Suprapubic skin (tissue), 4 donors: ENCODE measurements at regions not wholly inside any gene's neighbourhood (a gene's known extent, or its start where the extent isn't known, plus 50 kb on each side); places are given as distances from the start of the nearest gene placed in this dataset.
"Not testable (repeated sequence)": the region's sequence is repeated elsewhere in the genome, so short reads cannot be mapped to it uniquely, and the experiment has no call there.

Source experiments
- DNase-seq, 2 donors: peaks; one replicate each; pipeline ENCODE4 v3.0.0-alpha.2; 2019; ENCODE audit warnings: low spot score in 2 of 2
- H3K27ac ChIP-seq: fragments of 200-600 bp; sonication (generic); one replicate; pipeline ENCODE4 v1.5.1; 2019
- H3K27me3 ChIP-seq: fragments of 200-600 bp; sonication (generic); one replicate; pipeline ENCODE4 v1.5.1; 2019
- H3K36me3 ChIP-seq: fragments of 200-600 bp; sonication (generic); one replicate; pipeline ENCODE4 v1.5.1; 2019
- H3K4me1 ChIP-seq: fragments of 200-600 bp; sonication (generic); one replicate; pipeline ENCODE4 v1.5.1; 2019
- H3K4me3 ChIP-seq: fragments of 200-600 bp; sonication (generic); one replicate; pipeline ENCODE4 v1.5.1; 2019; ENCODE audit warnings: mild to moderate bottlenecking
- H3K9me3 ChIP-seq: fragments of 200-600 bp; sonication (generic); one replicate; pipeline ENCODE4 v1.5.1; 2019
- CTCF ChIP-seq, 2 donors: fragments of 200-600 bp in 1 of 2; fragments of 450-650 bp in 1 of 2; sonication (generic) in 1 of 2; IDR thresholded peaks; one replicate each; pipeline ENCODE4 v1.5.1; 2016 to 2019; ENCODE audit warnings: antibody characterized with exemption in 2 of 2, mild to moderate bottlenecking in 1 of 2, moderate library complexity in 1 of 2
- EP300 ChIP-seq: sonication (generic); formaldehyde crosslinking; IDR thresholded peaks from one replicate; pipeline ENCODE4 v1.6.1; 2017; ENCODE audit warnings: antibody characterized with exemption
- POLR2A ChIP-seq, 2 donors: fragments of 450-650 bp; IDR thresholded peaks; one replicate each; pipeline ENCODE4 v1.6.1; 2017; ENCODE audit warnings: antibody characterized with exemption in 2 of 2, mild to moderate bottlenecking in 2 of 2, moderate library complexity in 2 of 2
- POLR2AphosphoS5 ChIP-seq, 3 donors: sonication (generic); formaldehyde crosslinking; IDR thresholded peaks; one replicate each; pipeline ENCODE4 v1.6.1; 2017; ENCODE audit warnings: antibody characterized with exemption in 3 of 3
- WGBS: methylation state at CpG from one replicate; pipeline ENCODE4 v1.1.5; 2018; 5-methylcytosine and 5-hydroxymethylcytosine counted together

- Histone ChIP-seq H3K27me3 (no peaks in the 10 kb centered on the region), H3K9me3 (no peaks in the 10 kb centered on the region), H3K27ac (no peak overlapping the region), H3K4me3 (no peak overlapping the region), H3K36me3 (no peaks in the 10 kb centered on the region), H3K4me1 (no peaks in the 10 kb centered on the region)
- no peak for DNase-seq
- WGBS, result 80% methylated on average over 2 of the region's 2 CpGs
- no peak for TF ChIP-seq EP300
- TF ChIP-seq POLR2AphosphoS5 (IDR thresholded peaks at IDR 0.05), result no peak
- TF ChIP-seq CTCF (IDR thresholded peaks at IDR 0.05), result no peak
- TF ChIP-seq POLR2A (IDR thresholded peaks at IDR 0.05), result no peak
Measured at GRCh38 chr3:101122681-101123080, 129.5 kb upstream of the ABI3BP start.

- 100% methylated on average over 2 of the region's 2 CpGs for WGBS
- Histone ChIP-seq H3K27ac (no peak overlapping the region), H3K27me3 (no peaks in the 10 kb centered on the region), H3K4me3 (no peak overlapping the region), H3K4me1 (no peaks in the 10 kb centered on the region), H3K36me3 (no peaks in the 10 kb centered on the region), H3K9me3 (no peaks in the 10 kb centered on the region)
- no peak for TF ChIP-seq EP300
- no peak for TF ChIP-seq CTCF (IDR thresholded peaks at IDR 0.05)
- no peak for TF ChIP-seq POLR2A (IDR thresholded peaks at IDR 0.05)
- TF ChIP-seq POLR2AphosphoS5 (IDR thresholded peaks at IDR 0.05), result no peak
- DNase-seq, result no peak
Measured at GRCh38 chr3:101120039-101120438, 126.8 kb upstream of the ABI3BP start.

GRCh38 chr3:101119535-101119934 is 126.3 kb upstream of the ABI3BP start:
- no peak overlapping the region for H3K4me3 ChIP-seq
- no peaks in the 10 kb centered on the region for H3K27me3 ChIP-seq
- no peaks in the 10 kb centered on the region for H3K4me1 ChIP-seq
- 77% methylated on average over 3 of the region's 3 CpGs for WGBS
- no peak for TF ChIP-seq POLR2A (IDR thresholded peaks at IDR 0.05)
- no peak for TF ChIP-seq CTCF (IDR thresholded peaks at IDR 0.05)
- TF ChIP-seq POLR2AphosphoS5 (IDR thresholded peaks at IDR 0.05), result no peak
- TF ChIP-seq EP300, result no peak
- DNase-seq, result no peak
- no peaks in the 10 kb centered on the region for H3K9me3 ChIP-seq
- H3K27ac ChIP-seq, result no peak overlapping the region
- no peaks in the 10 kb centered on the region for H3K36me3 ChIP-seq

- DNase-seq, result no peak
Measured at GRCh38 chr3:101117980-101118379, 124.8 kb upstream of the ABI3BP start.

GRCh38 chr3:101117465-101117864 is 124.2 kb upstream of the ABI3BP start:
- no peak overlapping the region for H3K27ac ChIP-seq
- 78% methylated on average over 3 of the region's 3 CpGs for WGBS

More at GRCh38 chr3:101117980-101118379, 124.8 kb upstream of the ABI3BP start:
- H3K4me3 ChIP-seq, result no peak overlapping the region
- no peak overlapping the region for H3K27ac ChIP-seq
- TF ChIP-seq POLR2A (IDR thresholded peaks at IDR 0.05), result no peak
- TF ChIP-seq EP300, result no peak
- WGBS, result 73% methylated on average over 2 of the region's 2 CpGs
- H3K9me3 ChIP-seq, result no peaks in the 10 kb centered on the region
- H3K4me1 ChIP-seq, result no peaks in the 10 kb centered on the region
- no peaks in the 10 kb centered on the region for H3K36me3 ChIP-seq
- no peaks in the 10 kb centered on the region for H3K27me3 ChIP-seq

GRCh38 chr3:101110295-101110694 is 117.1 kb upstream of the ABI3BP start:
- DNase-seq, H3K27ac ChIP-seq, H3K36me3 ChIP-seq, H3K27me3 ChIP-seq, H3K4me1 ChIP-seq, H3K9me3 ChIP-seq, H3K4me3 ChIP-seq: not testable (repeated sequence)
- 75% methylated on average over 3 of the region's 3 CpGs for WGBS

More at GRCh38 chr3:101117465-101117864, 124.2 kb upstream of the ABI3BP start:
- TF ChIP-seq CTCF (IDR thresholded peaks at IDR 0.05), result no peak
- TF ChIP-seq POLR2AphosphoS5 (IDR thresholded peaks at IDR 0.05), result no peak
- no peak for TF ChIP-seq EP300
- no peak for TF ChIP-seq POLR2A (IDR thresholded peaks at IDR 0.05)
- Histone ChIP-seq H3K9me3 (no peaks in the 10 kb centered on the region), H3K36me3 (no peaks in the 10 kb centered on the region), H3K4me3 (no peak overlapping the region), H3K27me3 (no peaks in the 10 kb centered on the region), H3K4me1 (no peaks in the 10 kb centered on the region)
- DNase-seq, result no peak
